Heart left ventricle (tissue), 16 donors: ENCODE measurements at regions not wholly inside any gene's neighbourhood (a gene's known extent, or its start where the extent isn't known, plus 50 kb on each side); places are given as distances from the start of the nearest gene placed in this dataset.

Source experiments
- ATAC-seq, 4 donors: fragments of 200-7000 bp; cut with Tn5 transposase; one replicate each; pipeline ENCODE4 v1.9.1; 2020 to 2022; ENCODE audit warnings: moderate library complexity in 4 of 4, mild to moderate bottlenecking in 3 of 4, moderate number of reproducible peaks in 1 of 4
- DNase-seq, 5 donors: peaks; one replicate each; pipeline ENCODE4 v3.0.0-alpha.2; 2020
- H3K27ac ChIP-seq, 12 donors: fragments of 200-600 bp; sonication (generic) in 4 of 12; one replicate each; pipeline versions ENCODE4 v1.5.0 to v1.8.0; 2016 to 2022; ENCODE audit warnings: mild to moderate bottlenecking in 2 of 12
- H3K27me3 ChIP-seq, 9 donors: fragments of 200-600 bp; sonication (generic) in 2 of 9; one replicate each; pipeline versions ENCODE4 v1.5.1 to v1.8.0; 2016 to 2022; ENCODE audit warnings: mild to moderate bottlenecking in 3 of 9
- H3K36me3 ChIP-seq, 9 donors: fragments of 200-600 bp; sonication (generic) in 2 of 9; one replicate each; pipeline versions ENCODE4 v1.5.0 to v1.8.0; 2018 to 2022; ENCODE audit warnings: mild to moderate bottlenecking in 2 of 9
- H3K4me1 ChIP-seq, 12 donors: fragments of 200-600 bp; sonication (generic) in 4 of 12; one replicate each; pipeline versions ENCODE4 v1.5.0 to v1.8.0; 2016 to 2022; ENCODE audit warnings: mild to moderate bottlenecking in 3 of 12
- H3K4me3 ChIP-seq, 12 donors: fragments of 200-600 bp; sonication (generic) in 4 of 12; one replicate each; pipeline versions ENCODE4 v1.5.0 to v1.8.0; 2017 to 2022; ENCODE audit warnings: mild to moderate bottlenecking in 9 of 12, moderate library complexity in 4 of 12
- H3K9me3 ChIP-seq, 12 donors: fragments of 200-600 bp; sonication (generic) in 4 of 12; one replicate each; pipeline versions ENCODE4 v1.5.0 to v1.8.0; 2016 to 2022; ENCODE audit warnings: mild to moderate bottlenecking in 1 of 12
- CTCF ChIP-seq, 12 donors: fragments of 200-600 bp; sonication (generic) in 4 of 12; IDR thresholded peaks; one replicate each; pipeline versions ENCODE4 v1.5.0 to v1.8.0; 2018 to 2022; ENCODE audit warnings: antibody characterized with exemption in 12 of 12, mild to moderate bottlenecking in 5 of 12
- POLR2A ChIP-seq, 2 donors: fragments of 450-650 bp; IDR thresholded peaks; one replicate each; pipeline ENCODE4 v1.6.1; 2017; ENCODE audit warnings: antibody characterized with exemption in 2 of 2, mild to moderate bottlenecking in 2 of 2, moderate library complexity in 2 of 2
- WGBS, 4 donors: extraction: QIAGEN DNeasy Blood & Tissue Kit in 2 of 4; methylation state at CpG; one replicate each; pipeline versions ENCODE4 v1.1.5 to v1.1.7; 2013 to 2018; 5-methylcytosine and 5-hydroxymethylcytosine counted together
- intact Hi-C, 10 donors: fragments of 100-400 bp; cut with DNase I; formaldehyde crosslinking; loops; one replicate each; pipeline versions ENCODE4 v1.11.1 to v1.14.2; 2022
- donor health status: ischemic (EF 13 %, LVEDD 7.1; RV severe dilation, severe dysfunction).
- donor health status: healthy with polysubstance abuse.
- donor health status: DM: no; HTN: yes; CAD: no.
- donor health status: DM: no; HTN: no; CAD: no.
- donor health status: ischemic (EF 25% LVEDD 6.9; RV normal size, moderate dysfunction).
- donor health status: ischemic (EF 25% LVEDD 5.7; RV mildly dilated, moderate dysfunction).
- donor health status: healthy.
- donor health status: DM: yes; HTN: yes; CAD: no.
- donor health status: ischemic (EF 35%, LVEDD 5.7; RV mildly dilated, moderate dysfunction).
- donor health status: nonischemic (EF 11% LVEDD 7.7; RV severe dilation, severe dysfunction).
- donor health status: DM: yes; HTN: yes; CAD: no.
- donor health status: PGD.
- donor health status: ischemic (EF 29% LVEDD 5.4; RV normal size, mild dysfunction).
- donor health status: nonischemic (EF 23%, LVEDD 6.1; RV moderate dilation, normal function).

DNA sequence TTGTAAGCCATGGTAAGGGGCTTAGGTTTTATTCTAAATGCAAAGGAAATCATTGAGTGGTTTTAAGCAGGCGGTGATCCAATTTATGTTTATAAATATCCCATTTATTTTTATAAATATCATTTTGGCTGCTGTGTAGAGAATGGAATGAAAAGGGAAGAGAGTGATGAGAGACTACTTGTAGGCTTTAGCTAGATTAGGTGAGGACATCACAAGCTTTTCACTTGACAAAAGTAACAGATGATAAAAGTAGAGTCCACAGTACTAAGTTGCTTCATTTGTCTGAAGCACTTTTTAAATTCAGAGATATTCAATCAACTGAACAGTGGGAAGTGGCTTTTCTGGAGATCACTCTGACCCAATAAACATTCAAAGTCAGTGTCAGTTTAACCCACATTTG lies 65.4 kb upstream of the FSHR start:
- Histone ChIP-seq H3K27me3 (no peaks in the 10 kb centered on the region), H3K36me3 (no peaks in the 10 kb centered on the region), H3K27ac (no peak overlapping the region), H3K4me1 (peaks cover 0 to 3% (median 0%) of the 10 kb centered on the region in 12 donors), H3K4me3 (no peak overlapping the region), H3K9me3 (no peaks in the 10 kb centered on the region)
- DNase-seq = no peak
- intact Hi-C loops = loop anchor here in 1 of 10 donors (10.0 kb wide), 1 partner anchor 275 kb away; no protein-coding TSS in a partner anchor
- WGBS, 4 donors = 49 to 67% (median 60%) methylated on average over 1 of the region's 1 CpG
- TF ChIP-seq CTCF (IDR thresholded peaks at IDR 0.05) = no peak
- no peak for TF ChIP-seq POLR2A (IDR thresholded peaks at IDR 0.05)
- ATAC-seq = no peak

- Histone ChIP-seq H3K36me3 (no peaks in the 10 kb centered on the region), H3K9me3 (peaks cover 0 to 4% (median 0%) of the 10 kb centered on the region in 12 donors), H3K27me3 (no peaks in the 10 kb centered on the region), H3K4me1 (no peaks in the 10 kb centered on the region), H3K4me3 (no peak overlapping the region), H3K27ac (no peak overlapping the region)
- no peak for ATAC-seq
- DNase-seq = no peak
- TF ChIP-seq POLR2A (IDR thresholded peaks at IDR 0.05) (no peak), CTCF (IDR thresholded peaks at IDR 0.05) (no peak)
- 42 to 81% (median 74%) methylated on average over 6 to 10 of the region's 10 CpGs for WGBS, 4 donors
- intact Hi-C loops = no loop called here
Measured at GRCh38 chr2:49210191-49210590, 55.9 kb upstream of the FSHR start.

DNA sequence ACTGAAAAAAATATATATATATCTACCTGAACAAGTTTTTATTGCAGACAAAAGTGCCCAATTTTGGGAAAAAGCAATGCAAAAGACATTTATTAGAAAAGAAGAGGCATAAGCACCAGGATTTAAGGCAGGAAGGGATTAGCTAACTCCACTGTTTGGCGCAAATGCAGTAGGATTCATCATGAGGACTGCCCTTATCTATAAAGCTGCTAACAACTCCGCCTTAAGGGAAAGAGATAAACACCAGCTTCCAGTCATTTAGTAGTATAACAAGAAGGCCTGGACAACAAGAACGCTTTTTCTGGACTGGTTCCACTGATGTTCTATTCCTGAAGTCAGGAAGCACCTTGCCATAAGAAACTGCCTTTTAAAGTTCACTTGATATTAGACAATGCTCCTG lies 52.9 kb upstream of the FSHR start:
- intact Hi-C loops = no loop called here
- 31 to 47% (median 34%) methylated on average over 3 of the region's 3 CpGs for WGBS, 4 donors
- ATAC-seq (no peak), DNase-seq (no peak)
- peaks cover 0 to 4% (median 0%) of the 10 kb centered on the region in 12 donors for H3K9me3 ChIP-seq
- H3K36me3 ChIP-seq = no peaks in the 10 kb centered on the region
- no peaks in the 10 kb centered on the region for H3K4me1 ChIP-seq
- no peak overlapping the region for H3K4me3 ChIP-seq
- H3K27me3 ChIP-seq = no peaks in the 10 kb centered on the region
- H3K27ac ChIP-seq = no peak overlapping the region
- no peak for TF ChIP-seq POLR2A (IDR thresholded peaks at IDR 0.05)
- TF ChIP-seq CTCF (IDR thresholded peaks at IDR 0.05) = no peak
